Activated naive CD4-positive, alpha-beta T cell (primary cell): ENCODE measurements at regions not wholly inside any gene's neighbourhood (a gene's known extent, or its start where the extent isn't known, plus 50 kb on each side); places are given as distances from the start of the nearest gene placed in this dataset.

Experiments used
- DNase-seq, 4 experiments: peaks; one replicate each; lab custom pipeline; 2025; lab: John Stamatoyannopoulos, UW

DNA sequence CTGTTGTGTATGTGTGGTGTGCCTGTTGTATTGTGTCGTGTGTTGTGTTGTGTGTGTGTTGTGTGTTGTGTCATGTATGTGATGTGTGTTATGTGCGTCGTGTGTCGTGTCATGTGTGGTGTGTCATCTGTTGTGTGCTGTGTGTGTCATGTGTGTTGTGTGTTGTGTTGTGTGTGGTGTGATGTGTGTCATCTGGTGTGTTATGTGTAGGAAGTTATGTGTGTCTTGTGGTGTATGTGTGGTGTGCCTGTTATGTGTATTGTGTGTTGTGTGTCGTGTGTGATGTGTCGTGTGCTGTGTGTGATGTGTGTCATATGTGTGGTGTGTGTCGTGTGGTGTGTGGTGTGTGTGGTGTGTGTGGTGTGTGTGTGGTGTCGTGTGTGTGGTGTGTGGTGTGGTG, 145.2 kb downstream of the DNAJB6 start:
- no peak for DNase-seq

DNA sequence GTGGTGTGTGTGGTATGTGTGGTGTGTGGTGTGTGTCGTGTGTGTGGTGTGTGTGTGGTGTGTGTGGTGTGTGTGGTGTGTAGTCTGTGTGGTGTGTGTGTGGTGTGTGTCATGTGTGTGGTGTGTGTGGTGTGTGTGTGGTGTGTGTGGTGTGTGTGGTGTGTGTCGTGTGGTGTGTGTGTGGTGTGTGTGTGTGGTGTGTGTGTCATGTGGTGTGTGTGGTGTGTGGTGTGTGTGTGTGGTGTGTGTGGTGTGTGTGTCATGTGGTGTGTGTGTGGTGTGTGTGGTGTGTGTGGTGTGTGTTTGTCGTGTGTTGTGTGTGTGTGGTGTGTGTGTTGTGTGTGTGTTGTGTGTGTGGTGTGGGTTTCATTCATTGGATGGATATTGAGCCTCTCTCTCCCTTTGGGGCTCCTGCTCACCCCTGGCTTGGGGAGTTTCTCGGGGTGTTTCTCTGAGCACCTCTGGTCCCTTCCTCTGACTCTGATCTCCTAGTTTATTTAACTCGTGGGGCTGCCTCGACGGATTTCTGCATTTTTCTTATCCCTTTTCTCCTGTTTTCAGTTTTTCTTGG, 145.8 kb downstream of the DNAJB6 start:
- no peak for DNase-seq

DNA sequence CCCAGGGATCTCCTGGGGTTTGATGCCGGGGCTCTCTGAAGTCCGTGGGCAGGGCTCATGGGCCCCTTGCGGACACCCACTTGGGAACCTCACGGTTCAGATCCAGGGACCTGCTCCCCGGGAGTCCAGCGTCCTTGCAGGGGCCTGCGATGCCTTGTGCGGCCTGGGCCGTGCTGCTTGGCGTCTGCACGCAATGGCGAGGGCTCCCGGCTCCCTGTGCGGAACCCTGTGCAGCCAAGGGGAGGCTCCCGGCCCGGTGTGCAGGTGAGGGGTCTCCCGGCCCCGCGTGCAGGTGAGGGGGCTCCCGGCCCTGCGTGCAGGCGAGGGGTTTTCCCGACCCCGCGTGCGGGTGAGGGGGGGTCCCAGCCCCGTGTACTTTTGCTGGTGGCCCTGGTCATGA, 146.7 kb downstream of the DNAJB6 start:
- DNase-seq, result no peak

DNA sequence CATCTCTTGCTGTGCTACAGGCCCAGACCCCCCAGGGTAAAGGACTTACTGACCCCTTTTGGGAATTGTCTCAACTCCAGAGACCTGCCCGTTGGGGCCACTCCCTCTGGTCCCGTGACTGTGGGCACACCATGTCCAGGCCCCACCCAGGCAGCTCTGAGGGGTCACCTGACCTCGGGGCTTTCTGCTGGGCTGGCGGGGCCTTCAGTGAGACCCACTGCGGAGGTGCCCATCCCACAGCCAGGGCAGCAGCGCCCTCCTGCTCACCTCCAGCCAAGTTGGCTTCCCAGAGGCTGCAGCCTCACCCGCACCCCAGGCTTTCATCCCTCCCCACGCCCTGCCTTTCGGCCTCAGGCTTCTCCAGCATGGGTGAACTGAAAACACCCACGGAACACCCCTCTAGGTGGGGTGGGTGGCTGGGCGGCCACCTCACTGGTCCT, 147.2 kb downstream of the DNAJB6 start:
- no peak for DNase-seq

DNA sequence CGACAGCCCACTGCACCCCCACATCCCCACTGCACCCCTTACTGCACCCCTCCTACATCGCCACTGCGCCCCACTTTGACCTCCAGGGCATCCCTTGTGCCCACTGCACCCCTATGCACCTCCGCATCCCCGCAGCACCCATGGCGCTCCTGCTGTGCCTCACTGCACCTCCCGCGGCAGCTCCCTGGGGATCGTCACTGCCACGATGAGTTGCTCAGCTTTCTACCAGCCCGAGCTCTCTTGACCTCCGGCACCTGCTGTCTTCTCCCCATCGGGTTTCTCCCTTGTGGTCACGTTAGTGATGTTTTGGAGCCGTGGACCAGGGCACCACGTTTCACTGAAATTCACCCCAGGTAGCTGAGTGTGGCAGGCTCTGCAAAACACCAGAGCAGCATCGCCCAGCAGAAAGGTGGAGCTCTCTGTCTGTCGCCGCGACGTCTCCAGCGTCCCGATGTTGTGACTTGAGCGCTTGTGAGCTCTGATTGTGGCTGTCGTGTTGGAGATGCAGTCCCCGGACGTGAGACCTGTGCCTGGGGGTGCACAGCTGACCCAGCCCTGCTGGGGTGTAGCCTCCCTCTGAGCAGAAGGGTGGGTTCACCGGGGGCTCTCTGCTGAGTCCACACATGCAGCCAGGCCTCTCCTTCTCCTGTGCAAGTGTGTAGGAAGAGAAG, 147.7 kb downstream of the DNAJB6 start:
- DNase-seq, result no peak

DNA sequence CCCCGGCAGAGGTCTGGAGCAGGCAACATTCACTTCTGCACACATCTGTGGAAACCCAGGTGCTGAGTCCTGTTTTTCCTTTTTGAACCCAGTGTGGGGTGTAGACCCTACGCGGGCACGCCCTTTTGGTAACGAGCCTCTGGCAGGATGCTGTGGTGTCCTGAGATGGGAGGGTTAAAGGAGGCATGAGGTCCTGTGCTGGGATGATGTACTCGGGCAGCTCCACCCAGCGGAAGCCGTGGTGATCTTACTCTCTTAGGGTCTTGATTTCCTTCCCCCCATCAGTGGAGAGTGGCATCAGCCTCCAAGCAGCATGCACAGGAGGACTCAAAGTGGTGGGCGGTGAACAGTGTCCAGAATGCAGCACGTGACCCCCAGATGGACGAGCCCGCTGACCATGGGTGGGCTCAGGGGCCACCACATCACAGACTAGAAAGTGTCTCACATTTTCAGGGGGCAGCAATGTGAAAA, 148.6 kb downstream of the DNAJB6 start:
- no peak for DNase-seq

DNA sequence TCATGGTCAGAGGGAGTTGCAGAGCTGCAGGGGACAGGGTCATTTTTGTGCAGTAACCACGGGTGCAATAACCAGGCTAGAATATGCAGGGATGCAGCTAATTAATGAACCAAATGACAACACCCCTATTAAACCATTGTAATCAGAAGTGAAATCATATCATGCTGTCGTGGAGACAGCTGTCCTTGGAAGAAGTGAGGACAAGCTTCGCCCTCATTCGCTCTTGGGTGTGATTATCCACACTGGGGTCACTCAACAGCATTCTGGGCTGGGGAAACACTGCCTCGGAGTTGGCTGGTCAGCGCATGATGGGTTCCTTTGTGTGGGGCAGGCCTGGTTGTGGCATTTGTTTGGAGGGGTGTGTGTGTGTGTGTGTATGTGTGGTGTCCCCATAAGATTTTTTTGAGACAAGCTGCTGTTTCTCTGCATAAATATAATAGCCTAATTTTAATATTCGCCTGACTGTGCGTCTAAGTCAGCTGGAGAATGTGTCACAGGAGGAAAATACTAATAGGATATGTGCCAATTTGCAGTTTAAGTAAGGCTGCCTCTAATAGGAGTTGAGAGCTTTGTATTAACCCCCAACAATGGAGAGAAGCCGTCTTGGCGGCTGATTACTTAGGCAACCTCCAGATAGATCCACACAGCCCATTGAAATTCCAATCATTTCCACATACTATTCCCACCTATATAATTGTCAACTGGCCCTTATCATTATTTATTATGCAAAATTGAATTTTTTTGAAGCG, 149.4 kb downstream of the DNAJB6 start:
- no peak for DNase-seq

DNA sequence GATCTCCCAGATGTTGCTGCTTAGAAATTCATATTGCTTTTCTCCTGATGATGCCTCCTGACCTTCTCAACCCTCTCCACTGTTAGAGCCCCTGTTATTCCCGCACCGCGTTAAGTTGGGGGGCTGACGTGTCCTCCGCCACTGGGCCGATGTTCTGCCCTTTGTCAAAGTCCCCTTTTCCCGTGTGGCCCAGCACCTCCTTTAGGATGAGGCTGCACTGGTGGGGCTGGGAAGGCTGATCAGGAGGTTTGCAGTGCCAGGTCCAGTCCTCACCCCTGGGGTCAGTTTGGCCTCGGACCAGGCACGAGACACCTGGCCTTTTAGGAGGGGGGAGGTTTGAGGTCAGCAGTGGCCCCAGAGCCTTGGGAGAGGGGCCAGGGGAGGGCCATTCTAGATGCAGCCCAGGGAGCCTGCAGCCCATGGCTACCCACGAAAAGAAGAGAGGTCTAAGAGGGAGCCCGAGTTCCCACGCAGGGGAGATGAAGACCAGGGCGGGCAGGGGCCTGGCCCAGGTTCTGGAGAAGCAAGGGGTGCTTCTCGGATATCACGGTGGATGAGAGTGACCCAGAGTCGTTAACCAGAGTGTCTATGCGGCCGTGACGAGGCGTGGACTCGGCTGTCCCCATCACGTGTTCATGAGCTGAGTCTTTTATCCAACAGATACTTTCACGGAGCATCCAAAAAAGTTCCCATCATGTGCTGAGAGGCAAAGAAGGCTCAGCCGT, 150.4 kb downstream of the DNAJB6 start:
- DNase-seq, result no peak

DNA sequence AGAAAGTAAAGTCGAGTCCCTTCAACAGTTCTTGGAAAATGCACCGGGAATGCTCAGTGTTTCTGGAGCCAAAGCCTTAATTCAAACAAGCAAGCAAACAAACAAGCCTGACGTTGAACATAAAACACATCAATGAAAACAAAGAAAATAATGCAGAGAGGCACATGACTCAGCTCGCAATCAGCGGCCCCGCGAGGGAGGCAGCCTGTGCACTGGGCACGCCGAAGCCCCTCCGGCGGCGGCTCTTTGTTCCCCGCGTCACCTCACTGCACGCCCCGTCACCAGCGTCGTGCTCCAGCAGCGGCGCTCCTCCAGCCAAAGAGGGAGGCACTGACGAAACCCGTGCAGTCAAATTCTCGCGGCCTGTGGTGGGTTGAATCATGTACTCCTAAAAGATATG, 151.5 kb downstream of the DNAJB6 start:
- no peak for DNase-seq

DNA sequence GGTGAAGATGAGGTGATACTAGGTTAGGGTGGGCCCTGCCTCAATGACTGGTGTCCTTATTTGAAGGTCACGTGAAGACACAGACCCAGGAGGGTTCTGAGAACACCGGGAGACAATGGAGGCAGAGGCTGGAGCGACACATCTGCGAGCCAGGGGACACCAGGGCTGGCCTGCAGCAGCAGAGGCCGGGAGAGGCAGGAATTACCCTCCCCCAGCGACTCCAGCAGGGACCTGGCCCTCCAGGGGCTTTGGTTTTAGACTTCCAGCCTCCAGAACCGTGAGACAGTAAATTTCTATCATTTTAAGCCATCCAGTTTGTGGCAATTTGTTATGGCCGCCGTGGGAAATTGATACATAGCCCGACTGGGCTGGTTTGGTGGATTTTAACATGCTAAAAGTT, 152.2 kb downstream of the DNAJB6 start:
- no peak for DNase-seq
